H1 (cell line): ENCODE measurements at regions not wholly inside any gene's neighbourhood (a gene's known extent, or its start where the extent isn't known, plus 50 kb on each side); places are given as distances from the start of the nearest gene placed in this dataset.

ENCODE experiments used
- CTCF ChIA-PET: fragments of 300-600 bp; sonication (Branson Sonifier 250); formaldehyde crosslinking; loops from one replicate; lab custom pipeline; 2021; ENCODE audit not compliant: partially characterized antibody; lab: Charles Lee
- POLR2A ChIA-PET: fragments of 300-600 bp; sonication (Branson Sonifier 250); formaldehyde crosslinking; loops from one replicate; lab custom pipeline; 2021; ENCODE audit warnings: inconsistent platforms; ENCODE audit not compliant: partially characterized antibody; lab: Charles Lee
- DNase-seq, 2 experiments: peaks; one replicate each; pipeline versions ENCODE4 v3.0.0 to v3.0.0-alpha.2; 2010 to 2022; ENCODE audit warnings: low spot score in 2 of 2, low read depth in 1 of 2, mixed read lengths in 1 of 2
- FAIRE-seq: peaks from 2 replicates; lab custom pipeline; 2011; peaks lifted over from hg19 to GRCh38; lab: Jason Lieb, UNC
- H2AFZ ChIP-seq: 2 replicates; pipeline ENCODE4 v1.8.1; 2012; ENCODE audit warnings: low read length, inconsistent platforms
- H2AK5ac ChIP-seq: 2 replicates; pipeline ENCODE4 v1.6.1; 2013; ENCODE audit warnings: low read depth, low read length
- H2BK120ac ChIP-seq: replicated peaks from 2 replicates; pipeline ENCODE3; 2013; ENCODE audit warnings: low read depth, low read length, inconsistent platforms
- H2BK12ac ChIP-seq: 2 replicates; pipeline ENCODE4 v1.6.1; 2013; ENCODE audit warnings: low read depth, low read length
- H2BK15ac ChIP-seq: 2 replicates; pipeline ENCODE4 v1.6.1; 2013; ENCODE audit warnings: low read length
- H2BK20ac ChIP-seq: 2 replicates; pipeline ENCODE4 v1.6.1; 2013; ENCODE audit warnings: low read length
- H2BK5ac ChIP-seq: 2 replicates; pipeline ENCODE4 v1.6.1; 2013; ENCODE audit warnings: low read depth, low read length
- H3K14ac ChIP-seq: 2 replicates; pipeline ENCODE4 v1.6.1; 2013; ENCODE audit warnings: inconsistent platforms; ENCODE audit not compliant: insufficient read length
- H3K18ac ChIP-seq: 2 replicates; pipeline ENCODE4 v1.6.1; 2013; ENCODE audit warnings: low read length; ENCODE audit errors: extremely low read depth
- H3K23ac ChIP-seq: 2 replicates; pipeline ENCODE4 v1.6.1; 2013; ENCODE audit warnings: inconsistent platforms; ENCODE audit not compliant: insufficient read length
- H3K23me2 ChIP-seq: 2 replicates; pipeline ENCODE4 v1.6.1; 2013; ENCODE audit warnings: low read depth, low read length
- H3K27ac ChIP-seq: 2 replicates; pipeline ENCODE4 v1.6.1; 2011; ENCODE audit warnings: low read depth, low read length, inconsistent platforms
- H3K27me3 ChIP-seq, 4 experiments: replicated peaks in 1 of 4; 1 replicate in 1 of 4; 2 replicates in 3 of 4; pipeline versions ENCODE4 v1.6.1 to v1.8.1; 2011 to 2013; ENCODE audit warnings: low read length in 3 of 4, mild to moderate bottlenecking in 3 of 4, inconsistent platforms in 2 of 4, mixed read lengths in 2 of 4, moderate library complexity in 1 of 4; ENCODE audit not compliant: control insufficient read depth in 3 of 4, insufficient read depth in 3 of 4; ENCODE audit errors: extremely low read depth in 1 of 4
- H3K36me3 ChIP-seq, 4 experiments: 2 replicates each; pipeline versions ENCODE4 v1.6.1 to v1.8.1; 2011 to 2013; ENCODE audit warnings: mild to moderate bottlenecking in 4 of 4, low read length in 3 of 4, moderate library complexity in 2 of 4, control low read depth in 1 of 4, inconsistent platforms in 1 of 4; ENCODE audit not compliant: insufficient read depth in 4 of 4, control insufficient read depth in 2 of 4
- H3K4ac ChIP-seq: replicated peaks from 2 replicates; pipeline ENCODE3; 2013; ENCODE audit warnings: low read length, low read depth, mixed read lengths, inconsistent platforms; ENCODE audit not compliant: insufficient read length
- H3K4me1 ChIP-seq, 4 experiments: replicated peaks in 1 of 4; 1 replicate in 1 of 4; 2 replicates in 3 of 4; pipeline versions ENCODE4 v1.6.1 to v1.8.1; 2011 to 2013; ENCODE audit warnings: low read length in 3 of 4, inconsistent platforms in 2 of 4, mixed read lengths in 1 of 4; ENCODE audit not compliant: insufficient read depth in 4 of 4, control insufficient read depth in 3 of 4
- H3K4me2 ChIP-seq, 2 experiments: 2 replicates each; pipeline versions ENCODE4 v1.6.1 to v1.8.1; 2011 to 2013; ENCODE audit warnings: low read depth in 2 of 2, low read length in 2 of 2, control low read depth in 1 of 2, inconsistent platforms in 1 of 2, mild to moderate bottlenecking in 1 of 2; ENCODE audit not compliant: insufficient read depth in 1 of 2
- H3K4me3 ChIP-seq, 4 experiments: fragments of 200-600, 300-600 bp in 1 of 4; sonication (generic), shearing (Covaris generic), sonication (Bioruptor Twin) in 1 of 4; 2 replicates each; pipeline versions ENCODE4 v1.5.1 to v1.8.1; 2011 to 2016; ENCODE audit warnings: low read length in 4 of 4, low read depth in 3 of 4, control low read depth in 2 of 4, inconsistent platforms in 2 of 4, mild to moderate bottlenecking in 2 of 4, mixed read lengths in 1 of 4, moderate library complexity in 1 of 4; ENCODE audit not compliant: insufficient read depth in 2 of 4; ENCODE audit errors: extremely low read depth in 1 of 4
- H3K56ac ChIP-seq: replicated peaks from 2 replicates; pipeline ENCODE3; 2013; ENCODE audit warnings: low read depth, mild to moderate bottlenecking, mixed read lengths, low read length, inconsistent platforms; ENCODE audit not compliant: insufficient read length
- H3K79me1 ChIP-seq: 2 replicates; pipeline ENCODE4 v1.6.1; 2013; ENCODE audit warnings: low read depth, low read length, control low read depth
- H3K79me2 ChIP-seq, 2 experiments: 2 replicates each; pipeline versions ENCODE4 v1.6.1 to v1.8.1; 2012 to 2013; ENCODE audit warnings: low read length in 2 of 2, mild to moderate bottlenecking in 2 of 2, inconsistent platforms in 1 of 2; ENCODE audit not compliant: insufficient read depth in 2 of 2, control insufficient read depth in 1 of 2
- H3K9ac ChIP-seq, 4 experiments: replicated peaks in 1 of 4; 1 replicate in 1 of 4; 2 replicates in 3 of 4; pipeline versions ENCODE4 v1.6.1 to v1.8.1; 2011 to 2013; ENCODE audit warnings: low read depth in 3 of 4, low read length in 3 of 4, control low read depth in 2 of 4, mild to moderate bottlenecking in 2 of 4, moderate library complexity in 2 of 4, inconsistent platforms in 1 of 4; ENCODE audit errors: extremely low read depth in 1 of 4
- H3K9me3 ChIP-seq, 2 experiments: 2 replicates each; pipeline versions ENCODE4 v1.6.1 to v1.8.1; 2012 to 2013; ENCODE audit warnings: mild to moderate bottlenecking in 2 of 2, moderate library complexity in 2 of 2, control low read depth in 1 of 2, inconsistent platforms in 1 of 2, low read depth in 1 of 2, low read length in 1 of 2, mixed read lengths in 1 of 2; ENCODE audit not compliant: insufficient read depth in 2 of 2
- H4K20me1 ChIP-seq, 2 experiments: replicated peaks in 1 of 2; 2 replicates each; pipeline versions ENCODE3 to v1.8.1; 2011 to 2013; ENCODE audit warnings: inconsistent platforms in 2 of 2, low read length in 2 of 2, mild to moderate bottlenecking in 1 of 2; ENCODE audit not compliant: insufficient read depth in 2 of 2, control insufficient read depth in 1 of 2
- H4K5ac ChIP-seq: 2 replicates; pipeline ENCODE4 v1.6.1; 2013; ENCODE audit warnings: low read length, low read depth, mixed read lengths, inconsistent platforms; ENCODE audit not compliant: insufficient read length
- H4K8ac ChIP-seq: 2 replicates; pipeline ENCODE4 v1.8.0; 2013; ENCODE audit warnings: mild to moderate bottlenecking, moderate library complexity, low read length, inconsistent platforms; ENCODE audit not compliant: insufficient read depth; ENCODE audit errors: extremely low read depth
- H4K91ac ChIP-seq: replicated peaks from 2 replicates; pipeline ENCODE3; 2013; ENCODE audit warnings: low read length, mixed read lengths, inconsistent platforms; ENCODE audit not compliant: insufficient read length
- ATF3 ChIP-seq: IDR thresholded peaks from 2 replicates; pipeline ENCODE4 v1.6.1; 2011; ENCODE audit warnings: low read depth, mild to moderate bottlenecking, low read length; ENCODE audit not compliant: insufficient read depth
- JUND ChIP-seq: IDR thresholded peaks from 2 replicates; pipeline ENCODE4 v1.6.1; 2011; ENCODE audit warnings: mild to moderate bottlenecking, improper control_type of control experiment, low read length
- SAP30 ChIP-seq: fragments of 300-600 bp; sonication (generic); IDR thresholded peaks from 2 replicates; pipeline ENCODE4 v1.7.1; 2012; ENCODE audit warnings: low read length, moderate library complexity, mild to moderate bottlenecking, inconsistent platforms; ENCODE audit not compliant: insufficient read depth, insufficient replicate concordance
- SUZ12 ChIP-seq: fragments of 200-600 bp; sonication (generic); IDR thresholded peaks from 2 replicates; pipeline ENCODE4 v1.6.1; 2012; ENCODE audit warnings: mild to moderate bottlenecking, inconsistent platforms, low read length, moderate library complexity, mixed read lengths
- TAF1 ChIP-seq: IDR thresholded peaks from 2 replicates; pipeline ENCODE4 v1.6.1; 2011; ENCODE audit warnings: mild to moderate bottlenecking, low read depth, low read length
- TCF12 ChIP-seq: IDR thresholded peaks from 2 replicates; pipeline ENCODE4 v1.6.1; 2011; ENCODE audit warnings: low read depth, mild to moderate bottlenecking, low read length
- whole genome bisulfite sequencing, 2 experiments: shearing (Covaris generic) in 1 of 2; methylation state at CpG; one replicate each; pipeline versions ENCODE4 v1.1.6 to v1.1.7; 2013 to 2015; ENCODE audit warnings: low lambda C conversion rate in 2 of 2, mixed read lengths in 2 of 2, inconsistent platforms in 1 of 2, low coverage in 1 of 2, missing lambda C conversion rate in 1 of 2; ENCODE audit not compliant: insufficient replicate concordance in 2 of 2, insufficient coverage in 1 of 2, insufficient read length in 1 of 2; ENCODE audit errors: extremely low coverage in 1 of 2, missing lambda C conversion rate in 1 of 2; 5-methylcytosine and 5-hydroxymethylcytosine counted together
- TF ChIP-seq, protein P1 (sequence below): IDR thresholded peaks from 2 replicates; pipeline ENCODE4 v1.6.1; 2012; ENCODE audit warnings: inconsistent platforms
- TF ChIP-seq, protein P2 (sequence below): IDR thresholded peaks from 2 replicates; pipeline ENCODE4 v1.6.1; 2012; ENCODE audit warnings: low read length, inconsistent platforms

DNA sequence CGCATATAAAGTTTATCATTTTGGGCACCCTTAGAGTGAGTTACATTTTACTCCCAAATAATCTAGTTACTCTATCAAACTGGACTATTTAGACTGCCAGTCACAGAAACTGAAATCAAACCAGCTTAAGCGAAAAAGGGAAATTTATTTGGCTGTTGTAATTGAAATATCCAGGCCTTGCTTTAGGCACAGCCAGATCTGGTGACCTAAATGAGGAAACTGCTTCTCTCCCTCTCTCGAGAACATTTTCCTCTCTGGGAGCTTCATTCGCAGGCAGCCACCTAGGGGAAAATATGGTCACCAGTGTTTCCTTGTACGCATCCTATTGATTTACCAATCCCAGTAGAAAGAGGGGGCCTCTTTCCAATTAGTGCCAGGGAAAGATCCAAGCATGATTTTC lies 175.3 kb upstream of the MITF start:
- ChIA-PET POLR2A (no interaction called here), CTCF (interaction anchor here (1.6 kb wide), 1 partner anchor 112 kb away, joined by 3 read pairs; no protein-coding TSS in a partner anchor)
- no peak overlapping the region for H3K56ac ChIP-seq
- H2BK20ac ChIP-seq: no peak overlapping the region
- H3K23ac ChIP-seq: no peak overlapping the region
- no peak overlapping the region for H3K4me2 ChIP-seq
- no peaks in the 10 kb centered on the region for H3K9me3 ChIP-seq
- no peak overlapping the region for H2BK120ac ChIP-seq
- no peak overlapping the region for H3K9ac ChIP-seq
- no peaks in the 10 kb centered on the region for H3K36me3 ChIP-seq
- no peak overlapping the region for H2BK12ac ChIP-seq
- no peak overlapping the region for H2AK5ac ChIP-seq
- H3K79me1 ChIP-seq: no peaks in the 10 kb centered on the region
- WGBS, 2 experiments: 90% methylated on average over 5 of the region's 5 CpGs; no CpG with 5 or more reads in 1 of the 2 experiments
- H3K27ac ChIP-seq: no peak overlapping the region
- no peak for FAIRE-seq
- H3K4me1 ChIP-seq: no peaks in the 10 kb centered on the region
- no peak overlapping the region for H2BK5ac ChIP-seq
- DNase-seq: no peak
- no peaks in the 10 kb centered on the region for H4K20me1 ChIP-seq
- H3K27me3 ChIP-seq: no peaks in the 10 kb centered on the region
- no peaks in the 10 kb centered on the region for H3K23me2 ChIP-seq
- no peak overlapping the region for H4K5ac ChIP-seq
- no peak overlapping the region for H3K18ac ChIP-seq
- H4K91ac ChIP-seq: no peak overlapping the region
- TF ChIP-seq ATF3 (no peak), TCF12 (no peak), SUZ12 (no peak), JUND (no peak), SAP30 (no peak), TAF1 (no peak)
- TF ChIP-seq, protein P1, sequence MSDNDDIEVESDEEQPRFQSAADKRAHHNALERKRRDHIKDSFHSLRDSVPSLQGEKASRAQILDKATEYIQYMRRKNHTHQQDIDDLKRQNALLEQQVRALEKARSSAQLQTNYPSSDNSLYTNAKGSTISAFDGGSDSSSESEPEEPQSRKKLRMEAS: no peak
- TF ChIP-seq, protein P2, sequence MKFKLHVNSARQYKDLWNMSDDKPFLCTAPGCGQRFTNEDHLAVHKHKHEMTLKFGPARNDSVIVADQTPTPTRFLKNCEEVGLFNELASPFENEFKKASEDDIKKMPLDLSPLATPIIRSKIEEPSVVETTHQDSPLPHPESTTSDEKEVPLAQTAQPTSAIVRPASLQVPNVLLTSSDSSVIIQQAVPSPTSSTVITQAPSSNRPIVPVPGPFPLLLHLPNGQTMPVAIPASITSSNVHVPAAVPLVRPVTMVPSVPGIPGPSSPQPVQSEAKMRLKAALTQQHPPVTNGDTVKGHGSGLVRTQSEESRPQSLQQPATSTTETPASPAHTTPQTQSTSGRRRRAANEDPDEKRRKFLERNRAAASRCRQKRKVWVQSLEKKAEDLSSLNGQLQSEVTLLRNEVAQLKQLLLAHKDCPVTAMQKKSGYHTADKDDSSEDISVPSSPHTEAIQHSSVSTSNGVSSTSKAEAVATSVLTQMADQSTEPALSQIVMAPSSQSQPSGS: no peak
- no peak overlapping the region for H4K8ac ChIP-seq
- no peak overlapping the region for H3K4me3 ChIP-seq
- no peak overlapping the region for H3K4ac ChIP-seq
- no peak overlapping the region for H2BK15ac ChIP-seq
- H3K14ac ChIP-seq: no peak overlapping the region
- H3K79me2 ChIP-seq: no peaks in the 10 kb centered on the region
- no peak overlapping the region; the same call in 1 of the 2 replicates for H2AFZ ChIP-seq
